SK-N-MC (cell line): ENCODE measurements at regions not wholly inside any gene's neighbourhood (a gene's known extent, or its start where the extent isn't known, plus 50 kb on each side); places are given as distances from the start of the nearest gene placed in this dataset.

ENCODE experiments used
- DNase-seq: peaks from one replicate; pipeline ENCODE4 v3.0.0-alpha.2; 2011; ENCODE audit warnings: low read depth, low spot score
- H3K27ac ChIP-seq: fragments of 200-600 bp; sonication (generic); 2 replicates; pipeline ENCODE4 v1.5.1; 2016; ENCODE audit warnings: mixed run types
- H3K36me3 ChIP-seq: fragments of 200-600 bp; sonication (generic); 2 replicates; pipeline ENCODE4 v1.6.1; 2017; ENCODE audit warnings: antibody characterized with exemption, low read length, mixed read lengths; ENCODE audit not compliant: insufficient read depth
- H3K4me3 ChIP-seq: fragments of 200-600 bp; sonication (generic); 2 replicates; pipeline ENCODE4 v1.5.1; 2016
- H3K9ac ChIP-seq: fragments of 200-600 bp; sonication (generic); 2 replicates; pipeline ENCODE4 v1.8.0; 2017; ENCODE audit warnings: mixed run types, mixed read lengths; ENCODE audit not compliant: insufficient read length
- H3K9me3 ChIP-seq: fragments of 200-600 bp; sonication (generic); 2 replicates; pipeline ENCODE4 v1.6.1; 2017; ENCODE audit warnings: low read depth, mild to moderate bottlenecking, antibody characterized with exemption, low read length, moderate library complexity, mixed read lengths
- EZH2 ChIP-seq: fragments of 200-600 bp; sonication (generic); IDR thresholded peaks from one replicate; pipeline ENCODE4 v1.6.1; 2017; ENCODE audit warnings: antibody characterized with exemption
- FOXP2 ChIP-seq: optimal IDR thresholded peaks from 2 replicates; pipeline ENCODE3; 2011; ENCODE audit warnings: mild to moderate bottlenecking, moderate library complexity; ENCODE audit not compliant: insufficient read depth; ENCODE audit errors: extremely low read length, control extremely low read depth
- POLR2AphosphoS5 ChIP-seq: IDR thresholded peaks from 2 replicates; pipeline ENCODE4 v1.6.1; 2012; ENCODE audit warnings: mild to moderate bottlenecking, low read depth, low read length, borderline replicate concordance

DNA sequence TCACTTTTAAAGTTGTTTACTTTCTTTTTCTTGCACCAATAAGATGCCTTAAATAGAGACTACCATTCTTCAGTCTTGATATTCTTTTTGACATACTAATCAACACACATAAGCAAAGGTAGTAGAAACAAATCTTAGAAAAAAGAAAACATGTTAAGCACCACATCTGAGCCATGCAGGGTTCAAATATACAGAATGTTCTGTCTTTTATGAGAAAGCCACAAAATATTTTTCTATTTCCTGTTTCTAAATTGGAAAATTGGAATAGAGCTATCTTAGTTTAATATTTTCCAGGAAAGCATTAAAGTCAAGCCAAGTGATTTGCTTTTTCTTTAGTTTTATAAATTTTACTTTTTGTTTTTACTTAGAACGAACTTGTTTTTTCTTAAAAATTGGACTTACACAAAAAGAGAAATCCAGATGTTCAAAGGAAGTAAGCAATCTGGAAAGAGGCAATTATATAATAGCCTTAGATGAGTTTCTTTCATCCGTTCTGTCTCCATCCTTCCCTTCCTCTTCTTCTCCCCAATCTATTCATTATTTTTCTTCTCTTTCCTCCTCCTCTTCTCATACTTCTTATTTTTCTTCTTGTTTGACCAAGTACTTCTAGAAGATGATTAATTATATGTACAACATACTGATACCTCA is 731.7 kb downstream of the SQOR start:
- H3K27ac ChIP-seq = no peak overlapping the region
- DNase-seq = no peak
- TF ChIP-seq EZH2 (no peak), FOXP2 (no peak), POLR2AphosphoS5 (no peak)

GRCh38 chr15:46383978-46384377 is 749.1 kb downstream of the SQOR start:
- no peak overlapping the region for H3K27ac ChIP-seq
- no peaks in the 10 kb centered on the region for H3K9me3 ChIP-seq
- no peaks in the 10 kb centered on the region for H3K36me3 ChIP-seq
- TF ChIP-seq EZH2 = no peak
- no peak for TF ChIP-seq FOXP2
- TF ChIP-seq POLR2AphosphoS5 = no peak
- DNase-seq = no peak
- H3K9ac ChIP-seq = no peak overlapping the region
- no peak overlapping the region for H3K4me3 ChIP-seq

More for the DNA sequence above, 731.7 kb downstream of the SQOR start:
- H3K9ac ChIP-seq = no peak overlapping the region
- H3K4me3 ChIP-seq = no peak overlapping the region
- no peaks in the 10 kb centered on the region for H3K9me3 ChIP-seq
- H3K36me3 ChIP-seq = no peaks in the 10 kb centered on the region

DNA sequence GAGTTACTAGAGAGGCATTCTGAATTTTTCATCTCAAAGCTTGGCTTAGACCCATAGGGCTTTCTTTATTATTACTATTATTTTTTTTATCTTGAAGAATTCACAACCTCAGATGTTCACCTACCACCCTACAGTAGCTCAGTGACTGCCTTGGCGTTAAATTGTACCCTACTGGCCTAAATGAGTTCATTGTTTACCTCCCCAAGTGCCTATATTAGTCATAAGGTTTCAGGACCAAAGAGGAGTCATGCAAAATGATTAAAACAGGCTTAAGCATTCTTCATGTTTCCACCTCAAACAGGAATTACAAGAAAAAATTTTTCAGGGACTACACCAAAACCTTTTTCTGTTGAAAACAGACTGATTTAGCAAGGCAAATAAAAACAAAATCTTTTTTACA is 751.5 kb downstream of the SQOR start:
- no peak for TF ChIP-seq POLR2AphosphoS5
- Histone ChIP-seq H3K27ac (no peak overlapping the region), H3K4me3 (no peak overlapping the region), H3K9me3 (no peaks in the 10 kb centered on the region), H3K9ac (no peak overlapping the region), H3K36me3 (no peaks in the 10 kb centered on the region)
- no peak for DNase-seq

GRCh38 chr15:46389739-46390138 is 754.9 kb downstream of the SQOR start:
- no peaks in the 10 kb centered on the region for H3K36me3 ChIP-seq
- DNase-seq = no peak
- H3K9me3 ChIP-seq = no peaks in the 10 kb centered on the region
- no peak for TF ChIP-seq FOXP2
- no peak for TF ChIP-seq POLR2AphosphoS5
- TF ChIP-seq EZH2 = no peak
- no peak overlapping the region for H3K9ac ChIP-seq
- H3K27ac ChIP-seq = no peak overlapping the region
- no peak overlapping the region for H3K4me3 ChIP-seq

- no peak for DNase-seq
- Histone ChIP-seq H3K4me3 (no peak overlapping the region), H3K9ac (no peak overlapping the region), H3K36me3 (no peaks in the 10 kb centered on the region), H3K9me3 (no peaks in the 10 kb centered on the region), H3K27ac (no peak overlapping the region)
- TF ChIP-seq EZH2 (no peak), FOXP2 (no peak), POLR2AphosphoS5 (no peak)
These were observed 759.6 kb downstream of the SQOR start for GRCh38 chr15:46394463-46394862.

GRCh38 chr15:46408312-46408711 is 773.5 kb downstream of the SQOR start:
- H3K36me3 ChIP-seq = no peaks in the 10 kb centered on the region

GRCh38 chr15:46409841-46410301 is 775.0 kb downstream of the SQOR start:
- Histone ChIP-seq H3K9me3 (no peaks in the 10 kb centered on the region), H3K36me3 (no peaks in the 10 kb centered on the region), H3K4me3 (no peak overlapping the region), H3K9ac (no peak overlapping the region), H3K27ac (no peak overlapping the region)
- no peak for TF ChIP-seq EZH2
- TF ChIP-seq FOXP2 = no peak
- no peak for TF ChIP-seq POLR2AphosphoS5
- DNase-seq = no peak

More at GRCh38 chr15:46408312-46408711, 773.5 kb downstream of the SQOR start:
- H3K9ac ChIP-seq = no peak overlapping the region
- TF ChIP-seq POLR2AphosphoS5 (no peak), EZH2 (no peak), FOXP2 (no peak)
- DNase-seq = no peak
- H3K4me3 ChIP-seq = no peak overlapping the region
- no peaks in the 10 kb centered on the region for H3K9me3 ChIP-seq
- no peak overlapping the region for H3K27ac ChIP-seq

DNA sequence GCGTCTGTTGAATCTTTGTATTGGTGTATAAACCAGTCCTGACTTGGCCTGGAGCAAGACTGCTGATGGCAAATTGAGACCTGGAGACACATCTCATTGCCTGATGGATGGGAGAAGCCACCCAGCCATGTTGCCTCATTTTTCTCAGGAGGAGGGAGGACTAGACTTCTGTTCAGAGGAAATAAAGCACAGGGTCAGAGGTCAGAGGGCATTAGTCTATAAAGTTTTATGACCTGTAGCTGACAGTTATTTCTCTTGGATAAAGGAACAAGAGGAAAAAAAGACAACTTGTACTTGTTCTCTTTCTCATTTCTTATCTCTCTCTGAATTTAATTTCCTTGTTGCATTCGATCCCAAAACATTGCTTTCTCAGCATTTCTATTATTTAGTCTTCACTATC is 775.9 kb downstream of the SQOR start:
- H3K9me3 ChIP-seq = no peaks in the 10 kb centered on the region
- TF ChIP-seq EZH2 (no peak), FOXP2 (no peak), POLR2AphosphoS5 (no peak)

GRCh38 chr15:46411900-46412299 is 777.1 kb downstream of the SQOR start:
- Histone ChIP-seq H3K9ac (no peak overlapping the region), H3K36me3 (no peaks in the 10 kb centered on the region), H3K9me3 (no peaks in the 10 kb centered on the region), H3K4me3 (no peak overlapping the region), H3K27ac (no peak overlapping the region)
- TF ChIP-seq POLR2AphosphoS5 (no peak), EZH2 (no peak), FOXP2 (no peak)
- DNase-seq = no peak

More for the DNA sequence above, 775.9 kb downstream of the SQOR start:
- H3K36me3 ChIP-seq = no peaks in the 10 kb centered on the region
- H3K27ac ChIP-seq = no peak overlapping the region
- H3K4me3 ChIP-seq = no peak overlapping the region
- H3K9ac ChIP-seq = no peak overlapping the region
- DNase-seq = no peak
